ENCODE measurements at regions not wholly inside any gene's neighbourhood (a gene's known extent, or its start where the extent isn't known, plus 50 kb on each side); places are given as distances from the start of the nearest gene placed in this dataset.

DNA sequence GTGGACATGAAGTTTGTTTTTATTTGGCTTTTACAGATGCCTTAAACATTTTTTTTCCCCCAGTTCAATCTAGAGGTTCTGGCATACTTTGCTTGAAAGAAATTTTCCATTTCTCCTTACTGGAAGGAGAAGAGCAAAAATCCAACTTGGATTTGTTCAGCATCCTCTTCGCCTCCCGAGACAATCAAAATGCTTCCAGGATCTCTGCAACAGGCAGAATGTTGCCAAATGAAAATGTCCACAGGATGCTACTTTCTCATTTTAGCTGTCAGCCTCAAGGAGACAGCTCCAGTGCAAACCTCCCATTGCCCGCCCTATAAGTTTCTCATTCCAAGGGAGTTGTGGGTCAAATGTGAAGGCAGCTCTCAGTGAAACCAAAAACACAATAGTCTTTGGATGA lies 1972.1 kb downstream of the MAT2B start:
- no peak overlapping the region for H3K4me3 ChIP-seq (ENCODE audit: low read depth, low read length)
- DNase-seq (ENCODE audit: low read depth): no peak
- TF ChIP-seq, protein P1, sequence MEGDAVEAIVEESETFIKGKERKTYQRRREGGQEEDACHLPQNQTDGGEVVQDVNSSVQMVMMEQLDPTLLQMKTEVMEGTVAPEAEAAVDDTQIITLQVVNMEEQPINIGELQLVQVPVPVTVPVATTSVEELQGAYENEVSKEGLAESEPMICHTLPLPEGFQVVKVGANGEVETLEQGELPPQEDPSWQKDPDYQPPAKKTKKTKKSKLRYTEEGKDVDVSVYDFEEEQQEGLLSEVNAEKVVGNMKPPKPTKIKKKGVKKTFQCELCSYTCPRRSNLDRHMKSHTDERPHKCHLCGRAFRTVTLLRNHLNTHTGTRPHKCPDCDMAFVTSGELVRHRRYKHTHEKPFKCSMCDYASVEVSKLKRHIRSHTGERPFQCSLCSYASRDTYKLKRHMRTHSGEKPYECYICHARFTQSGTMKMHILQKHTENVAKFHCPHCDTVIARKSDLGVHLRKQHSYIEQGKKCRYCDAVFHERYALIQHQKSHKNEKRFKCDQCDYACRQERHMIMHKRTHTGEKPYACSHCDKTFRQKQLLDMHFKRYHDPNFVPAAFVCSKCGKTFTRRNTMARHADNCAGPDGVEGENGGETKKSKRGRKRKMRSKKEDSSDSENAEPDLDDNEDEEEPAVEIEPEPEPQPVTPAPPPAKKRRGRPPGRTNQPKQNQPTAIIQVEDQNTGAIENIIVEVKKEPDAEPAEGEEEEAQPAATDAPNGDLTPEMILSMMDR (IDR thresholded peaks at IDR 0.05; ENCODE audit: control insufficient read depth, extremely low read depth, insufficient read depth): no peak

DNA sequence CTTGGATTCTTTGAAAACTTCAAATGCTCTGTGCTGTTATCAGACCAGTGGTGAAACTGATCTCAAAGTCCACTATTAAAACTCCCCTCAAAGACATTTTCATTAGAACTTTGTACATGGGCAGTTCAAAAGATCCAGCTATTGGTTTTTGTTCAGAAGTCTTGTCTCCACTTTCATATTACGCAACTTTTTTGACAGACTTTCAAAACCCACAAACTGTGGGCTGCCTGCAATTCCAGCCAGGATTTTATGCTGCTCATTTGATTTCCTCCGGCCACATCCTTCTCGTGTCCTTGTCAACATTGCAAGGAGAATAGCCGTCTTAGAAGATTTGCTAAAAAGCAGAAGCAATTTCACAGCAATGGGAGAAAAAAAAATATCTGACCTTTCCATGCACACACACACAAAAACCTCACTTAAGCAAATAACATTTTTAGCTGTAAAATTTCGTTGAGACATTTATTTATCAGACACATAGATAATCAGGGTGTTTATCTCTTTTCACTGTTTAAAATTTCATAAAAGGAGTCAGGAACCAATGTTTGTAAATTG lies 1990.5 kb downstream of the MAT2B start:
- H3K4me3 ChIP-seq (ENCODE audit: low read depth, low read length): no peak overlapping the region
- TF ChIP-seq, protein P1 (IDR thresholded peaks at IDR 0.05; ENCODE audit: control insufficient read depth, extremely low read depth, insufficient read depth): no peak
- DNase-seq (ENCODE audit: low read depth): no peak

DNA sequence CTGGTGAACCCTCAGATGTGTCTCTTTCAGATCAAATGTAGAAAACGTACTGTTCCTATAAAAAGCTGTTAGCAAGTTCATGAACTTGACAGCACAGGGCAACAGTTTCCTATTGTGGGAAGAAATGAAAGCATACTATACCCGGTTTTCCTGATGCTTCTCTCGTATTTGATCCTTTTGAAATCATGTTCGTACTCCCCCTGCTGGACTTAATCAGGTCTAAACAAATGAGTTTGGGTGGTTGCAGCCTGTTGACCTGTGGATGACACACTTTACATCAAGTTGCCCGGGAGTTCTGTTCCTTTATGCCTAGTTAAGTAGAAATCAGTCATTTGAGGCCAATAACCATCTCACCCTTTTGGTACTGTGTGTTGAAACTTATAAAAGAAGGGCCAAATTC lies 1992.3 kb downstream of the MAT2B start:
- TF ChIP-seq, protein P1 (IDR thresholded peaks at IDR 0.05; ENCODE audit: control insufficient read depth, extremely low read depth, insufficient read depth): peak; percentile 12; the same call in 1 of the 2 replicates
- no peak for DNase-seq (ENCODE audit: low read depth)
- no peak overlapping the region for H3K4me3 ChIP-seq (ENCODE audit: low read depth, low read length)

DNA sequence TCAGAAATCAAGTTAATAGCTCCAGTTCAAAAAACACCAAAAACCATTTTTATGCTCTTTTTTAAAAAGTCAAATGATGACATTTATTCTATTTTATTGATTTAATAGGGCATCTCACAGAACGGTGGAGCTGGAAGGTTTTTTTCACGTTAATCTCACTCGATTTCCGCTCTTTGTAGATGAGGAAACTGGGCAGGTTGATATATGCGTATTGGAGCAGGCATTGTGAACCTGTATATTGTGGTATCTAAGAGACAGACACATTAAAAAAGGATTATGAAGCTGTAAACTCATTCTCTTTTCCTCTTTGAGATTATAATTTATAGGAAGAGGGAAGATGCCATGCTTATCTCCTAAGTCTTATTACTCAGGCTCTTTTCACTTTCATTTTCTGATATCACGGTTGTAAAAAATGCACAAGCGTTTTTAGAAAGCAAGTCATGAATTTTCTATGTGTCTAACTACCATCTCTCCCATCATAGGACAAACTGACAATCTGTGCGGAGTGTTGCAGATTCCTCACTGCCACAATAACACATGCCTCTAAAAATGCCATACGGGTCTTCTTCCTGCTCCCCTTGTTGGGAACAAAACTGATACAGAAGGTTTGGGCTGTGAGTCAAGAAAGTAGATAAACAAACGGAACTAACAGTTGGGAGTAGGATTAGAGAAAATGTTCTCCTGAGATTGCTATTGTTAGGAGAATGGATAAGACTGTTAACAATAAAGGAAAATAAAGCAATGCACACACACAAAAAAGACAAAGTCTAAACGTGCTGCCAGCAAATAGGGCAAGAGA lies 1997.7 kb downstream of the MAT2B start:
- DNase-seq (ENCODE audit: low read depth): no peak
- TF ChIP-seq, protein P1 (IDR thresholded peaks at IDR 0.05; ENCODE audit: control insufficient read depth, extremely low read depth, insufficient read depth): no peak
- peak overlapping the region; percentile 37 for H3K4me3 ChIP-seq (ENCODE audit: low read depth, low read length)

DNA sequence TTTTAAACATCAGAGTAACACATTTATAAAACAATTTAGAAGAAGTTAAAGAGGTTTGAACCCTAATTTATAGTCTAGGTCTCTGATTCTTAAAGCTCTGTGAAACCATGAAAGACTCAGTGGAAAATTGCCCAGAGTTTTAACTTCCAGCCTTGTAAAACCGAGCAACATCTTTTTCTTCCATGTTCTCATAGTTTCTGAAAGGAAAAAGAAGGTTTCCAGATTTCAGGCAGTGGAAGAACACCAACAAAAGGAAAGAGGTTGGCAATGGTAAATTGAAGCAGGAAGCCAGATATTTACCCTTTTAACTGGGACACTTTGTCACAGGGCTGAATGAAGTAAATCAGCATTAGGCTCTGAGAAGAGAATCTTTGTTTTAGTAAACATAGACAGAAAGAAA lies 1999.3 kb downstream of the MAT2B start:
- TF ChIP-seq, protein P1 (IDR thresholded peaks at IDR 0.05; ENCODE audit: control insufficient read depth, extremely low read depth, insufficient read depth): no peak
- H3K4me3 ChIP-seq (ENCODE audit: low read depth, low read length): no peak overlapping the region
- no peak for DNase-seq (ENCODE audit: low read depth)

DNA sequence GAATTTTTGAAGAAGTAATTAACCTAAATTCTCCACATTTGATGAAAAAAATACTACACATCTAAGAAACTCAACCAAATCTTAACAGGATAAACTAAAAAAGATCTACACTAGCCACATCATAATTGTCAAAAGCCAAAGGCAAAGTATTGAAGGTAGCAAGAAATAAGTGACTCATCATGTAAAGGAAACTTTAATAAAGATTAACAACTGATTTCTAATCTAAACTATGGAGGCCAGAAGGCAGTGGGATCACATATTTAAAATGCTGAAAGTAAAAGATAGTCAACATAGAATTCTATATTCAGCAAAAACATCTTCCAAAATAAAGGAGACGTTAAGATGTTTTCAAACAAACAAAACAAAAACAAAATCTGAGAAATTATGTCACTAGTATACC lies 2002.9 kb downstream of the MAT2B start:
- no peak overlapping the region for H3K4me3 ChIP-seq (ENCODE audit: low read depth, low read length)
- TF ChIP-seq, protein P1 (IDR thresholded peaks at IDR 0.05; ENCODE audit: control insufficient read depth, extremely low read depth, insufficient read depth): no peak
- no peak for DNase-seq (ENCODE audit: low read depth)

All from LNCaP clone FGC (cell line).